EL (cell line): ENCODE measurements at regions not wholly inside any gene's neighbourhood (a gene's known extent, or its start where the extent isn't known, plus 50 kb on each side); places are given as distances from the start of the nearest gene placed in this dataset.

Experiments used
- DNase-seq: peaks from one replicate; pipeline ENCODE4 v3.0.0-alpha.2; 2016

GRCh38 chr3:182740710-182741109 is 52.6 kb upstream of the ATP11B start:
- DNase-seq = no peak

GRCh38 chr3:182741214-182741613 is 52.1 kb upstream of the ATP11B start:
- DNase-seq = no peak
